ENCODE measurements at regions not wholly inside any gene's neighbourhood (a gene's known extent, or its start where the extent isn't known, plus 50 kb on each side); places are given as distances from the start of the nearest gene placed in this dataset.
"Not testable (repeated sequence)": the region's sequence is repeated elsewhere in the genome, so short reads cannot be mapped to it uniquely, and the experiment has no call there.

GRCh38 chrX:108914791-108915190, 178.4 kb upstream of the IRS4 start:
- no peaks in the 10 kb centered on the region for H3K27me3 ChIP-seq (ENCODE audit: control insufficient read depth, insufficient read depth, low read length)
- CTCF ChIA-PET, result no interaction called here
- POLR2A ChIA-PET, result no interaction called here
- H3K27ac ChIP-seq (ENCODE audit: low read length), result no peak overlapping the region
- no peaks in the 10 kb centered on the region for H3K4me1 ChIP-seq (ENCODE audit: control insufficient read depth, insufficient read depth, low read length)
- intact Hi-C loops (cut with micrococcal nuclease; ENCODE audit: unreplicated experiment), result no loop called here
- H3K36me3 ChIP-seq (ENCODE audit: control insufficient read depth, insufficient read depth, low read length), result no peaks in the 10 kb centered on the region
- no TSS peak for BruUV-seq (replicated peaks)
- TF ChIP-seq SIN3A (IDR thresholded peaks at IDR 0.05; ENCODE audit: borderline replicate concordance, insufficient read depth, low read depth, low read length), result no peak
- TF ChIP-seq POLR2AphosphoS5 (IDR thresholded peaks at IDR 0.05; ENCODE audit: low read depth, low read length), result no peak
- TF ChIP-seq TCF7L2 (IDR thresholded peaks at IDR 0.05; ENCODE audit: low read depth, low read length), result no peak
- no peak for TF ChIP-seq REST (IDR thresholded peaks at IDR 0.05; ENCODE audit: insufficient read depth in 1 of 2, low read depth in 2 of 2, low read length in 1 of 2)
- no peak for TF ChIP-seq CTCF (IDR thresholded peaks at IDR 0.05)
- no peaks in the 10 kb centered on the region for H3K9me3 ChIP-seq (ENCODE audit: control insufficient read depth, insufficient read depth, low read depth, low read length)
- in situ Hi-C loops (cut with HindIII; ENCODE audit: low pct_unique_long_range_greater_than_20kb, low sequenced_read_pairs), result no loop called here
- no peak for DNase-seq (ENCODE audit: low read depth, low spot score)
- no peak for ATAC-seq
- no peak overlapping the region for H3K4me3 ChIP-seq (ENCODE audit: low read depth in 2 of 2, low read length in 2 of 2)

DNA sequence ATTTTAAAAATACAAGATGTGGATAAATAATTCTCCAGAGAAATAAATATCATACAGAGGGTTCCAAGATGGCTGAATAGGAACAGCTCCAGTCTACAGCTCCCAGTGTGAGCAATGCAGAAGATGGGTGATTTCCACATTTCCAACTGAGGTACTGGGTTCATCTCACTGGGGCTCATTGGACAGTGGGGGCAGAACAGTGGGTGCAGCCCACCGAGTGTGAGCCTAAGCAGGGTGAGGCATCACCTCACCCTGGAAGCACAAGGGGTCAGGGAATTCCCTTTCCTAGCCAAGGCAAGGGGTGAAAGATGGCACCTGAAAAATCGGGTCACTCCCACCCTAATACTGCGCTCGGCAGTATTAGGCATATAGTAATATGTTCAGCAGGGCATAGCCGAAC, 167.5 kb upstream of the IRS4 start:
- H3K36me3 ChIP-seq (ENCODE audit: control insufficient read depth, insufficient read depth, low read length); intact Hi-C loops (cut with micrococcal nuclease; ENCODE audit: unreplicated experiment); DNase-seq (ENCODE audit: low read depth, low spot score); BruUV-seq (replicated peaks); CTCF ChIA-PET; H3K4me3 ChIP-seq (ENCODE audit: low read depth in 2 of 2, low read length in 2 of 2); in situ Hi-C loops (cut with HindIII; ENCODE audit: low pct_unique_long_range_greater_than_20kb, low sequenced_read_pairs); ATAC-seq; POLR2A ChIA-PET; H3K27me3 ChIP-seq (ENCODE audit: control insufficient read depth, insufficient read depth, low read length); H3K9me3 ChIP-seq (ENCODE audit: control insufficient read depth, insufficient read depth, low read depth, low read length); H3K27ac ChIP-seq (ENCODE audit: low read length); H3K4me1 ChIP-seq (ENCODE audit: control insufficient read depth, insufficient read depth, low read length): not testable (repeated sequence)

- ATAC-seq (no peak), DNase-seq (ENCODE audit: low read depth, low spot score) (no peak)
- intact Hi-C loops (cut with micrococcal nuclease; ENCODE audit: unreplicated experiment), result no loop called here
- H3K9me3 ChIP-seq (ENCODE audit: control insufficient read depth, insufficient read depth, low read depth, low read length), result no peaks in the 10 kb centered on the region
- H3K27ac ChIP-seq (ENCODE audit: low read length), result no peak overlapping the region
- no peaks in the 10 kb centered on the region for H3K36me3 ChIP-seq (ENCODE audit: control insufficient read depth, insufficient read depth, low read length)
- H3K4me3 ChIP-seq (ENCODE audit: low read depth in 2 of 2, low read length in 2 of 2), result no peak overlapping the region
- H3K4me1 ChIP-seq (ENCODE audit: control insufficient read depth, insufficient read depth, low read length), result no peaks in the 10 kb centered on the region
- POLR2A ChIA-PET, result no interaction called here
- TF ChIP-seq TCF7L2 (IDR thresholded peaks at IDR 0.05; ENCODE audit: low read depth, low read length) (no peak), SIN3A (IDR thresholded peaks at IDR 0.05; ENCODE audit: borderline replicate concordance, insufficient read depth, low read depth, low read length) (no peak), REST (IDR thresholded peaks at IDR 0.05; ENCODE audit: insufficient read depth in 1 of 2, low read depth in 2 of 2, low read length in 1 of 2) (no peak), CTCF (IDR thresholded peaks at IDR 0.05) (no peak), POLR2AphosphoS5 (IDR thresholded peaks at IDR 0.05; ENCODE audit: low read depth, low read length) (no peak)
- in situ Hi-C loops (cut with HindIII; ENCODE audit: low pct_unique_long_range_greater_than_20kb, low sequenced_read_pairs), result no loop called here
- BruUV-seq (replicated peaks), result no TSS peak
- no peaks in the 10 kb centered on the region for H3K27me3 ChIP-seq (ENCODE audit: control insufficient read depth, insufficient read depth, low read length)
- CTCF ChIA-PET, result no interaction called here
These were observed 164.0 kb upstream of the IRS4 start for GRCh38 chrX:108900333-108900732.

GRCh38 chrX:108896349-108896748, 160.0 kb upstream of the IRS4 start:
- H3K4me3 ChIP-seq (ENCODE audit: low read depth in 2 of 2, low read length in 2 of 2); ATAC-seq; intact Hi-C loops (cut with micrococcal nuclease; ENCODE audit: unreplicated experiment); DNase-seq (ENCODE audit: low read depth, low spot score); POLR2A ChIA-PET; CTCF ChIA-PET; H3K27me3 ChIP-seq (ENCODE audit: control insufficient read depth, insufficient read depth, low read length); H3K4me1 ChIP-seq (ENCODE audit: control insufficient read depth, insufficient read depth, low read length); BruUV-seq (replicated peaks); H3K27ac ChIP-seq (ENCODE audit: low read length); H3K36me3 ChIP-seq (ENCODE audit: control insufficient read depth, insufficient read depth, low read length); H3K9me3 ChIP-seq (ENCODE audit: control insufficient read depth, insufficient read depth, low read depth, low read length); in situ Hi-C loops (cut with HindIII; ENCODE audit: low pct_unique_long_range_greater_than_20kb, low sequenced_read_pairs): not testable (repeated sequence)

Data from Panc1 (cell line).